Keratinocyte (primary cell): ENCODE measurements at regions not wholly inside any gene's neighbourhood (a gene's known extent, or its start where the extent isn't known, plus 50 kb on each side); places are given as distances from the start of the nearest gene placed in this dataset.

ENCODE experiments used
- DNase-seq: peaks from one replicate; pipeline ENCODE4 v3.0.0-alpha.2; 2011; ENCODE audit warnings: low read depth, missing footprints, low spot score
- FAIRE-seq: peaks from 2 replicates; lab custom pipeline; 2011; peaks lifted over from hg19 to GRCh38; lab: Jason Lieb, UNC
- H2AFZ ChIP-seq: 2 replicates; pipeline ENCODE4 v1.6.0; 2012; ENCODE audit warnings: low read length, control low read depth, inconsistent platforms; ENCODE audit not compliant: control insufficient read depth
- H3K27ac ChIP-seq: 2 replicates; pipeline ENCODE4 v1.5.1; 2011; ENCODE audit warnings: low read length; ENCODE audit not compliant: control insufficient read depth, insufficient read depth
- H3K27me3 ChIP-seq: 3 replicates; pipeline ENCODE4 v1.6.0; 2011; ENCODE audit warnings: low read length; ENCODE audit not compliant: control insufficient read depth, insufficient read depth; ENCODE audit errors: extremely low read depth
- H3K36me3 ChIP-seq, 2 experiments: 2 replicates in 1 of 2; 3 replicates in 1 of 2; pipeline ENCODE4 v1.5.1; 2011; ENCODE audit warnings: low read length in 2 of 2, mild to moderate bottlenecking in 1 of 2; ENCODE audit not compliant: control insufficient read depth in 2 of 2, insufficient read depth in 2 of 2; ENCODE audit errors: extremely low read depth in 1 of 2
- H3K4me1 ChIP-seq: 3 replicates; pipeline ENCODE4 v1.5.1; 2011; ENCODE audit warnings: low read length; ENCODE audit not compliant: control insufficient read depth, insufficient read depth; ENCODE audit errors: extremely low read depth
- H3K4me2 ChIP-seq: 3 replicates; pipeline ENCODE4 v1.6.0; 2011; ENCODE audit warnings: low read depth, low read length; ENCODE audit not compliant: control insufficient read depth, insufficient read depth; ENCODE audit errors: extremely low read depth
- H3K4me3 ChIP-seq, 3 experiments: fragments of 200-600 bp in 1 of 3; sonication (generic) in 1 of 3; 2 replicates in 2 of 3; 3 replicates in 1 of 3; pipeline ENCODE4 v1.5.1; 2011 to 2016; ENCODE audit warnings: low read length in 3 of 3, mild to moderate bottlenecking in 3 of 3, control low read depth in 2 of 3, inconsistent platforms in 1 of 3, low read depth in 1 of 3, mixed read lengths in 1 of 3, mixed run types in 1 of 3, moderate library complexity in 1 of 3; ENCODE audit not compliant: control insufficient read depth in 2 of 3, insufficient read depth in 2 of 3; ENCODE audit errors: extremely low read depth in 1 of 3
- H3K79me2 ChIP-seq: 2 replicates; pipeline ENCODE4 v1.6.0; 2012; ENCODE audit warnings: low read length; ENCODE audit not compliant: control insufficient read depth, insufficient read depth
- H3K9ac ChIP-seq: 3 replicates; pipeline ENCODE4 v1.6.0; 2011; ENCODE audit warnings: low read length; ENCODE audit not compliant: control insufficient read depth, insufficient read depth; ENCODE audit errors: extremely low read depth
- H3K9me1 ChIP-seq: 3 replicates; pipeline ENCODE4 v1.6.0; 2011; ENCODE audit warnings: low read length; ENCODE audit not compliant: control insufficient read depth, insufficient read depth; ENCODE audit errors: extremely low read depth
- H3K9me3 ChIP-seq: 2 replicates; pipeline ENCODE4 v1.5.1; 2012; ENCODE audit warnings: low read depth, low read length; ENCODE audit not compliant: control insufficient read depth
- H4K20me1 ChIP-seq: 3 replicates; pipeline ENCODE4 v1.6.0; 2011; ENCODE audit warnings: low read length; ENCODE audit not compliant: control insufficient read depth, insufficient read depth; ENCODE audit errors: extremely low read depth
- EZH2 ChIP-seq: IDR thresholded peaks from one replicate; pipeline ENCODE4 v1.6.1; 2012; ENCODE audit warnings: inconsistent platforms, mild to moderate bottlenecking, low read length, moderate library complexity
- dilution Hi-C: fragments of 300-500 bp; cut with MboI; formaldehyde crosslinking; loops from one replicate; pipeline ENCODE4 v1.7.0; 2020; ENCODE audit warnings: low sequenced_read_pairs; ENCODE audit not compliant: extremely low pct_ligation_motif_present
- TF ChIP-seq, protein P1 (sequence below), 3 experiments: IDR thresholded peaks in 1 of 3; conservative IDR thresholded peaks in 1 of 3; optimal IDR thresholded peaks in 1 of 3; 2 replicates in 2 of 3; 3 replicates in 1 of 3; pipeline versions ENCODE3 to v1.5.1; 2011; ENCODE audit warnings: low read length in 3 of 3, mild to moderate bottlenecking in 3 of 3, moderate library complexity in 2 of 3, control low read depth in 1 of 3, inconsistent platforms in 1 of 3; ENCODE audit not compliant: insufficient read depth in 2 of 3; ENCODE audit errors: extremely low read depth in 1 of 3

DNA sequence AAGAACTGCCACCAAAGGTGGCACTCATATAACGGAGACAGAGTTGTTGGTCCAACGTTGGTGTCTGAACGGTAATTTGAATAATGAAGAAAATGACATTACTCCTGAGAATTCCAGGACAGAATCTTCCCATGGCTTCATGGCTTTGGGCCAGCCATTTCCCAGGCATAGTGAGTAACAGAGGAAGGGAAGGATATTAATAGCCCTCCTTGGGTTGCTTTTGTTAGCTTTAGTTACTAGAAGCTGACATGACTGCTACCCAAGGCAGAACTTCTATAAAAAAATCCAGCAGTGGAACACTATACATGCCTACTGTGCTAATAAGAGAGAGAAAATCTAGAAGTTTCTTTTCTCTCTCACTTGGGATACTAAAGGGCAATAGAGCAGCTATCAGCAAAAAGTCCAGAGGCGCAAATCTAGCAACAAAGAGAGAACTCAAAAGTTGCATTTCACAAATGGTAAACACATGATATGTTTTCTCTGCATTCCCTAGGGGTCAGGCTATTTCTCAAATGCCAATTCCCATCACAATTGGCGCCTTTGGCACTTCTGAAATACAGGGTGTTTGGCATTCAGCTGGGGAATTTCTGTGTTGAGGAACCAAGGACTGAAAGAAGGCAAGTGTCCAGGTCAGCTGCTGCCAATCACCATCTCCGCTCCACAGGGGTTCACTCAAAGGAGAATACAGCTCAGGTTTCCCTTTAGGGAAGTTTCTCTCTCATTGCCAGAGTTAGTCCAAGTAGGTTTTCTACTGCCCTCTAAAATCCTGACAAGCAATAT is 160.8 kb upstream of the KYNU start:
- no peaks in the 10 kb centered on the region for H3K27me3 ChIP-seq
- no peak for FAIRE-seq
- no peak overlapping the region for H3K9ac ChIP-seq
- no peaks in the 10 kb centered on the region for H3K9me3 ChIP-seq
- H2AFZ ChIP-seq: no peak overlapping the region
- H3K9me1 ChIP-seq: no peaks in the 10 kb centered on the region
- no peak overlapping the region for H3K27ac ChIP-seq
- no peaks in the 10 kb centered on the region for H3K36me3 ChIP-seq
- H3K4me2 ChIP-seq: no peak overlapping the region
- TF ChIP-seq, protein P1, sequence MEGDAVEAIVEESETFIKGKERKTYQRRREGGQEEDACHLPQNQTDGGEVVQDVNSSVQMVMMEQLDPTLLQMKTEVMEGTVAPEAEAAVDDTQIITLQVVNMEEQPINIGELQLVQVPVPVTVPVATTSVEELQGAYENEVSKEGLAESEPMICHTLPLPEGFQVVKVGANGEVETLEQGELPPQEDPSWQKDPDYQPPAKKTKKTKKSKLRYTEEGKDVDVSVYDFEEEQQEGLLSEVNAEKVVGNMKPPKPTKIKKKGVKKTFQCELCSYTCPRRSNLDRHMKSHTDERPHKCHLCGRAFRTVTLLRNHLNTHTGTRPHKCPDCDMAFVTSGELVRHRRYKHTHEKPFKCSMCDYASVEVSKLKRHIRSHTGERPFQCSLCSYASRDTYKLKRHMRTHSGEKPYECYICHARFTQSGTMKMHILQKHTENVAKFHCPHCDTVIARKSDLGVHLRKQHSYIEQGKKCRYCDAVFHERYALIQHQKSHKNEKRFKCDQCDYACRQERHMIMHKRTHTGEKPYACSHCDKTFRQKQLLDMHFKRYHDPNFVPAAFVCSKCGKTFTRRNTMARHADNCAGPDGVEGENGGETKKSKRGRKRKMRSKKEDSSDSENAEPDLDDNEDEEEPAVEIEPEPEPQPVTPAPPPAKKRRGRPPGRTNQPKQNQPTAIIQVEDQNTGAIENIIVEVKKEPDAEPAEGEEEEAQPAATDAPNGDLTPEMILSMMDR (optimal IDR thresholded peaks at IDR 0.05 in 1 of 3, IDR thresholded peaks at IDR 0.05 in 1 of 3, conservative IDR thresholded peaks at IDR 0.05 in 1 of 3; ENCODE audit: extremely low read depth in 1 of 3, insufficient read depth in 2 of 3, low read length in 3 of 3): no peak
- TF ChIP-seq EZH2: no peak
- H3K4me1 ChIP-seq: no peaks in the 10 kb centered on the region
- no peaks in the 10 kb centered on the region for H3K79me2 ChIP-seq
- H3K4me3 ChIP-seq: no peak overlapping the region
- no peaks in the 10 kb centered on the region for H4K20me1 ChIP-seq
- no peak for DNase-seq
- dilution Hi-C loops: no loop called here

DNA sequence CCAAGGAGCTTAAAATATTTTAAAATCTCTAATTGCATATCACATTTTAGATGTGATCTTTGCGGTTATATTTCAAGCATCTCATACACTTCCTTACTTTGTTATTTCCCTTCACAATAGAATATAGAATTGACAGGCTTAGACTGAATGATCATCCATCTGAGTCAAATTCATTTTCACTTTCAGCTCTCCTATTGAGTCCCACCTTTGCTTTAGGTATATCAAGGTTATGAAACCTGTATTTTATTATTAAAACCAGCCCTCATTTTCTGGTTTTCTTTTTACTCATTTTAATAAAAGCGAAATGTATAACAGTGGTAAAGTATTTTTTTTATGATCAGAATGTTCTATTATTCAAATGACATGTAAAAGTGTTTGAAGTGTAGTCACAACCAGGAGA is 162.9 kb upstream of the KYNU start:
- Histone ChIP-seq H3K9me1 (no peaks in the 10 kb centered on the region), H3K4me1 (no peaks in the 10 kb centered on the region), H2AFZ (no peak overlapping the region), H3K9me3 (no peaks in the 10 kb centered on the region), H4K20me1 (no peaks in the 10 kb centered on the region), H3K27ac (no peak overlapping the region), H3K4me3 (no peak overlapping the region), H3K4me2 (no peak overlapping the region), H3K79me2 (no peaks in the 10 kb centered on the region), H3K36me3 (no peaks in the 10 kb centered on the region), H3K9ac (no peak overlapping the region), H3K27me3 (no peaks in the 10 kb centered on the region)
- DNase-seq: no peak
- FAIRE-seq: no peak
- dilution Hi-C loops: no loop called here
- TF ChIP-seq EZH2: no peak
- TF ChIP-seq, protein P1 (optimal IDR thresholded peaks at IDR 0.05 in 1 of 3, IDR thresholded peaks at IDR 0.05 in 1 of 3, conservative IDR thresholded peaks at IDR 0.05 in 1 of 3; ENCODE audit: extremely low read depth in 1 of 3, insufficient read depth in 2 of 3, low read length in 3 of 3): no peak
